ENCODE measurements at regions not wholly inside any gene's neighbourhood (a gene's known extent, or its start where the extent isn't known, plus 50 kb on each side); places are given as distances from the start of the nearest gene placed in this dataset.
A peak's percentile ranks its signal among the peaks of the same experiment; 100 is the strongest.

DNA sequence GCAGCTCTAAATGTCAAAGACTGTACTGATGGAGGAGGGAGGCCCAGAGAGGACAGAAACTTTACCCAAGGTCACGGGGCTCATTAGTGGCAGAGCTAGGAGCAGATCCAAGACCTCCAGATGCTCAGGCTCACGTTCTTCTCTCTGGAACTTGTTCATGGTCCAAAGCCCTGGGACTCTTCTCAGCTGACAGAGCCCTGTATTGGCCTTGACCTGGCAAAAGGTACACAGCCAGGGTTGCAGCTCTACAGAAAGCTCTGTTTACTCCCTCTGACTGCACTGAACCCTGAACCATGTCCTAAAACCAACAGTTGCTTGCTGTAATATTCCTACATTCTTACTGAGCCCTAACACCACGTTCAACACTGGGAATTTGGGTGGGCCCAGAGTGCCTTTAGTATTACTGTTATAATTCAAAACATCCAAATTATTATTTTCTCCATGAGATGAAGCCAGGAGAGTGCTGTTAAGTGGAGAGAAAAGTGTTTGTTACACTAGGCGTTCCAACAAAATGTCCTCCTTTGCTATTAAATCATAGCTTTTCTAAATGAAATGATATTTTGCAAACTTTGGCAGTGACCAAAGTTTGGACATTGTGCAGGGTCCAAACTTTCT, 602.4 kb upstream of the CLINT1 start (continued):
- no peak for TF ChIP-seq ZNF562 (CRISPR knock-in tag; IDR thresholded peaks at IDR 0.05; ENCODE audit: borderline replicate concordance)
- no peak for TF ChIP-seq SP1 (IDR thresholded peaks at IDR 0.05)
- TF ChIP-seq SP1 (CRISPR knock-in tag; IDR thresholded peaks at IDR 0.05): no peak
- no peak for TF ChIP-seq ZNF839 (CRISPR knock-in tag; IDR thresholded peaks at IDR 0.05; ENCODE audit: borderline replicate concordance)
- TF ChIP-seq HOXA5 (CRISPR knock-in tag; IDR thresholded peaks at IDR 0.05): peak; percentile 89
- peak; percentile 91 for TF ChIP-seq HOXA3 (CRISPR knock-in tag; IDR thresholded peaks at IDR 0.05)
- peak; percentile 65; the same call in 1 of the 2 replicates for TF ChIP-seq YEATS2 (CRISPR knock-in tag; IDR thresholded peaks at IDR 0.05; ENCODE audit: borderline replicate concordance)
- no peak for TF ChIP-seq ZSCAN20 (CRISPR knock-in tag; IDR thresholded peaks at IDR 0.05; ENCODE audit: borderline replicate concordance)
- TF ChIP-seq, protein P1, sequence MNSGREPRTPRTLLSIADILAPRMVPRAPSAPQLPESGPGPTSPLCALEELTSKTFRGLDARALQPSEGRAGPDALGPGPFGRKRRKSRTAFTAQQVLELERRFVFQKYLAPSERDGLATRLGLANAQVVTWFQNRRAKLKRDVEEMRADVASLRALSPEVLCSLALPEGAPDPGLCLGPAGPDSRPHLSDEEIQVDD (CRISPR knock-in tag; IDR thresholded peaks at IDR 0.05; ENCODE audit: borderline replicate concordance): no peak
- TF ChIP-seq NBN (conservative IDR thresholded peaks at IDR 0.05): no peak
- TF ChIP-seq ZNF674 (CRISPR knock-in tag; IDR thresholded peaks at IDR 0.05; ENCODE audit: low read depth): no peak
- TF ChIP-seq KDM6A (CRISPR knock-in tag; IDR thresholded peaks at IDR 0.05; ENCODE audit: low read depth): peak; percentile 98
- no peak for TF ChIP-seq ZNF260 (CRISPR knock-in tag; IDR thresholded peaks at IDR 0.05; ENCODE audit: borderline replicate concordance, low read depth)
- TF ChIP-seq ZMAT3 (CRISPR knock-in tag; conservative IDR thresholded peaks at IDR 0.05): no peak
- TF ChIP-seq, protein P2, sequence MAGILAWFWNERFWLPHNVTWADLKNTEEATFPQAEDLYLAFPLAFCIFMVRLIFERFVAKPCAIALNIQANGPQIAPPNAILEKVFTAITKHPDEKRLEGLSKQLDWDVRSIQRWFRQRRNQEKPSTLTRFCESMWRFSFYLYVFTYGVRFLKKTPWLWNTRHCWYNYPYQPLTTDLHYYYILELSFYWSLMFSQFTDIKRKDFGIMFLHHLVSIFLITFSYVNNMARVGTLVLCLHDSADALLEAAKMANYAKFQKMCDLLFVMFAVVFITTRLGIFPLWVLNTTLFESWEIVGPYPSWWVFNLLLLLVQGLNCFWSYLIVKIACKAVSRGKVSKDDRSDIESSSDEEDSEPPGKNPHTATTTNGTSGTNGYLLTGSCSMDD (CRISPR knock-in tag; IDR thresholded peaks at IDR 0.05): no peak
- TF ChIP-seq, protein P3, sequence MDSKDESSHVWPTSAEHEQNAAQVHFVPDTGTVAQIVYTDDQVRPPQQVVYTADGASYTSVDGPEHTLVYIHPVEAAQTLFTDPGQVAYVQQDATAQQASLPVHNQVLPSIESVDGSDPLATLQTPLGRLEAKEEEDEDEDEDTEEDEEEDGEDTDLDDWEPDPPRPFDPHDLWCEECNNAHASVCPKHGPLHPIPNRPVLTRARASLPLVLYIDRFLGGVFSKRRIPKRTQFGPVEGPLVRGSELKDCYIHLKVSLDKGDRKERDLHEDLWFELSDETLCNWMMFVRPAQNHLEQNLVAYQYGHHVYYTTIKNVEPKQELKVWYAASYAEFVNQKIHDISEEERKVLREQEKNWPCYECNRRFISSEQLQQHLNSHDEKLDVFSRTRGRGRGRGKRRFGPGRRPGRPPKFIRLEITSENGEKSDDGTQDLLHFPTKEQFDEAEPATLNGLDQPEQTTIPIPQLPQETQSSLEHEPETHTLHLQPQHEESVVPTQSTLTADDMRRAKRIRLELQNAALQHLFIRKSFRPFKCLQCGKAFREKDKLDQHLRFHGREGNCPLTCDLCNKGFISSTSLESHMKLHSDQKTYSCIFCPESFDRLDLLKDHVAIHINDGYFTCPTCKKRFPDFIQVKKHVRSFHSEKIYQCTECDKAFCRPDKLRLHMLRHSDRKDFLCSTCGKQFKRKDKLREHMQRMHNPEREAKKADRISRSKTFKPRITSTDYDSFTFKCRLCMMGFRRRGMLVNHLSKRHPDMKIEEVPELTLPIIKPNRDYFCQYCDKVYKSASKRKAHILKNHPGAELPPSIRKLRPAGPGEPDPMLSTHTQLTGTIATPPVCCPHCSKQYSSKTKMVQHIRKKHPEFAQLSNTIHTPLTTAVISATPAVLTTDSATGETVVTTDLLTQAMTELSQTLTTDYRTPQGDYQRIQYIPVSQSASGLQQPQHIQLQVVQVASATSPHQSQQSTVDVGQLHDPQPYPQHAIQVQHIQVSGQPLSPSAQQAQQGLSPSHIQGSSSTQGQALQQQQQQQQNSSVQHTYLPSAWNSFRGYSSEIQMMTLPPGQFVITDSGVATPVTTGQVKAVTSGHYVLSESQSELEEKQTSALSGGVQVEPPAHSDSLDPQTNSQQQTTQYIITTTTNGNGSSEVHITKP (CRISPR knock-in tag; IDR thresholded peaks at IDR 0.05; ENCODE audit: low read depth): peak; percentile 56; the same call in 1 of the 2 replicates
- TF ChIP-seq ZNF547 (CRISPR knock-in tag; IDR thresholded peaks at IDR 0.05): 0 out of 2 replicates have a peak, but pooled peaks have one; percentile 30
- TF ChIP-seq KDM5B (CRISPR knock-in tag; IDR thresholded peaks at IDR 0.05; ENCODE audit: borderline replicate concordance): no peak
- peak; percentile 85 for TF ChIP-seq SPEN (CRISPR knock-in tag; IDR thresholded peaks at IDR 0.05; ENCODE audit: low read depth)
- TF ChIP-seq, protein P4, sequence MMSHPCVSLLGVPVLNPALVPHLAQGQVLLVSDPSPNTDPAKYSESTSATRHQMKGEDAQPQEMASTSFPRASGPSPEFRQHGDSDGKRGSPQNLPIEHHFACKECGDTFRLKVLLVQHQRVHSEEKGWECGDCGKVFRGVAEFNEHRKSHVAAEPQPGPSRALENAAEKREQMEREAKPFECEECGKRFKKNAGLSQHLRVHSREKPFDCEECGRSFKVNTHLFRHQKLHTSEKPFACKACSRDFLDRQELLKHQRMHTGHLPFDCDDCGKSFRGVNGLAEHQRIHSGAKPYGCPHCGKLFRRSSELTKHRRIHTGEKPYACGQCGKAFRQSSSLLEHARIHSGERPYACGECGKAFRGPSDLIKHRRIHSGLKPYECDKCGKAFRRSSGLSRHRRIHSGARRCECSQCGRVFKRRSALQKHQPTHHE (CRISPR knock-in tag; IDR thresholded peaks at IDR 0.05; ENCODE audit: borderline replicate concordance): peak; percentile 54; the same call in 1 of the 2 replicates
- no peak for TF ChIP-seq ZBTB3 (CRISPR knock-in tag; IDR thresholded peaks at IDR 0.05; ENCODE audit: borderline replicate concordance, low read depth)
- TF ChIP-seq TGIF2 (CRISPR knock-in tag; IDR thresholded peaks at IDR 0.05): peak; percentile 81
- 0 out of 2 replicates have a peak, but pooled peaks have one; percentile 63 for TF ChIP-seq ZFP36L2 (CRISPR knock-in tag; IDR thresholded peaks at IDR 0.05)
- peak; percentile 44; the same call in 1 of the 2 replicates for TF ChIP-seq ZNF549 (CRISPR knock-in tag; IDR thresholded peaks at IDR 0.05)
- TF ChIP-seq RBM22 (optimal IDR thresholded peaks at IDR 0.05; ENCODE audit: low read length): no peak
- TF ChIP-seq, protein P5, sequence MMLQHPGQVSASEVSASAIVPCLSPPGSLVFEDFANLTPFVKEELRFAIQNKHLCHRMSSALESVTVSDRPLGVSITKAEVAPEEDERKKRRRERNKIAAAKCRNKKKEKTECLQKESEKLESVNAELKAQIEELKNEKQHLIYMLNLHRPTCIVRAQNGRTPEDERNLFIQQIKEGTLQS (CRISPR knock-in tag; IDR thresholded peaks at IDR 0.05): 0 out of 2 replicates have a peak, but pooled peaks have one; percentile 51
